Left lung (tissue), 4 donors: ENCODE measurements at regions not wholly inside any gene's neighbourhood (a gene's known extent, or its start where the extent isn't known, plus 50 kb on each side); places are given as distances from the start of the nearest gene placed in this dataset.
"Not testable (repeated sequence)": the region's sequence is repeated elsewhere in the genome, so short reads cannot be mapped to it uniquely, and the experiment has no call there.

Experiments
- ATAC-seq: fragments of 200-7000 bp; cut with Tn5 transposase; one replicate; pipeline ENCODE4 v1.9.1; 2020; ENCODE audit warnings: moderate library complexity
- DNase-seq, 4 donors: peaks; one replicate each; pipeline ENCODE4 v3.0.0-alpha.2; 2013 to 2020
- H3K27ac ChIP-seq, 2 donors: fragments of 200-600 bp; sonication (generic) in 1 of 2; one replicate each; pipeline versions ENCODE4 v1.5.0 to v1.8.0; 2020 to 2021
- H3K27me3 ChIP-seq, 2 donors: fragments of 200-600 bp; sonication (generic) in 1 of 2; one replicate each; pipeline versions ENCODE4 v1.5.0 to v1.8.0; 2020 to 2021
- H3K36me3 ChIP-seq, 2 donors: fragments of 200-600 bp; sonication (generic) in 1 of 2; one replicate each; pipeline versions ENCODE4 v1.5.0 to v1.8.0; 2020 to 2021
- H3K4me1 ChIP-seq, 2 donors: fragments of 200-600 bp; one replicate each; pipeline ENCODE4 v1.8.0; 2021
- H3K4me3 ChIP-seq, 2 donors: fragments of 200-600 bp; sonication (generic) in 1 of 2; one replicate each; pipeline versions ENCODE4 v1.5.0 to v1.8.0; 2020 to 2021; ENCODE audit warnings: mild to moderate bottlenecking in 1 of 2
- H3K9me3 ChIP-seq, 2 donors: fragments of 200-600 bp; sonication (generic) in 1 of 2; one replicate each; pipeline versions ENCODE4 v1.5.0 to v1.8.0; 2020 to 2021
- CTCF ChIP-seq, 2 donors: fragments of 200-600 bp; sonication (generic) in 1 of 2; IDR thresholded peaks; one replicate each; pipeline versions ENCODE4 v1.5.0 to v1.8.0; 2021; ENCODE audit warnings: antibody characterized with exemption in 2 of 2
- intact Hi-C, 2 donors: fragments of 100-400 bp; cut with DNase I; formaldehyde crosslinking; loops; one replicate each; pipeline versions ENCODE4 v1.11.2 to v1.14.2; 2022
- donor health status: DM: no; HTN: yes; CAD: no.
- donor health status: DM: no; HTN: no; CAD: no.

GRCh38 chrX:76643590-76643989, 216.1 kb downstream of the MAGEE1 start:
- ATAC-seq (no peak), DNase-seq (no peak)
- Histone ChIP-seq H3K4me1 (no peaks in the 10 kb centered on the region), H3K9me3 (no peaks in the 10 kb centered on the region), H3K27ac (no peak overlapping the region), H3K27me3 (no peaks in the 10 kb centered on the region), H3K4me3 (no peak overlapping the region), H3K36me3 (no peaks in the 10 kb centered on the region)
- no peak for TF ChIP-seq CTCF (IDR thresholded peaks at IDR 0.05)
- intact Hi-C loops: no loop called here

- intact Hi-C loops, DNase-seq, H3K9me3 ChIP-seq, H3K36me3 ChIP-seq, H3K27me3 ChIP-seq, H3K4me1 ChIP-seq, H3K27ac ChIP-seq, ATAC-seq, H3K4me3 ChIP-seq: not testable (repeated sequence)
These were observed 223.9 kb downstream of the MAGEE1 start for GRCh38 chrX:76651369-76651768.

GRCh38 chrX:76657499-76657898, 230.0 kb downstream of the MAGEE1 start:
- no peaks in the 10 kb centered on the region for H3K27me3 ChIP-seq

More at GRCh38 chrX:76657499-76657898, 230.0 kb downstream of the MAGEE1 start:
- no peak for TF ChIP-seq CTCF (IDR thresholded peaks at IDR 0.05)
- Histone ChIP-seq H3K36me3 (no peaks in the 10 kb centered on the region), H3K4me1 (no peaks in the 10 kb centered on the region), H3K9me3 (peaks cover 0 to 1% of the 10 kb centered on the region in 2 donors), H3K4me3 (no peak overlapping the region), H3K27ac (no peak overlapping the region)
- ATAC-seq (no peak), DNase-seq (no peak)
- intact Hi-C loops: no loop called here
